ENCODE measurements at regions not wholly inside any gene's neighbourhood (a gene's known extent, or its start where the extent isn't known, plus 50 kb on each side); places are given as distances from the start of the nearest gene placed in this dataset.

GRCh38 chr3:5497497-5497896 is 310.0 kb downstream of the EDEM1 start:
- TF ChIP-seq, protein P1, sequence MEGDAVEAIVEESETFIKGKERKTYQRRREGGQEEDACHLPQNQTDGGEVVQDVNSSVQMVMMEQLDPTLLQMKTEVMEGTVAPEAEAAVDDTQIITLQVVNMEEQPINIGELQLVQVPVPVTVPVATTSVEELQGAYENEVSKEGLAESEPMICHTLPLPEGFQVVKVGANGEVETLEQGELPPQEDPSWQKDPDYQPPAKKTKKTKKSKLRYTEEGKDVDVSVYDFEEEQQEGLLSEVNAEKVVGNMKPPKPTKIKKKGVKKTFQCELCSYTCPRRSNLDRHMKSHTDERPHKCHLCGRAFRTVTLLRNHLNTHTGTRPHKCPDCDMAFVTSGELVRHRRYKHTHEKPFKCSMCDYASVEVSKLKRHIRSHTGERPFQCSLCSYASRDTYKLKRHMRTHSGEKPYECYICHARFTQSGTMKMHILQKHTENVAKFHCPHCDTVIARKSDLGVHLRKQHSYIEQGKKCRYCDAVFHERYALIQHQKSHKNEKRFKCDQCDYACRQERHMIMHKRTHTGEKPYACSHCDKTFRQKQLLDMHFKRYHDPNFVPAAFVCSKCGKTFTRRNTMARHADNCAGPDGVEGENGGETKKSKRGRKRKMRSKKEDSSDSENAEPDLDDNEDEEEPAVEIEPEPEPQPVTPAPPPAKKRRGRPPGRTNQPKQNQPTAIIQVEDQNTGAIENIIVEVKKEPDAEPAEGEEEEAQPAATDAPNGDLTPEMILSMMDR (IDR thresholded peaks at IDR 0.05; ENCODE audit: low read length): no peak
- TF ChIP-seq EZH2 (optimal IDR thresholded peaks at IDR 0.05; ENCODE audit: low read depth, low read length) (no peak), EZH2phosphoT487 (IDR thresholded peaks at IDR 0.05; ENCODE audit: low read length) (no peak)
